D721Med (cell line): ENCODE measurements at regions not wholly inside any gene's neighbourhood (a gene's known extent, or its start where the extent isn't known, plus 50 kb on each side); places are given as distances from the start of the nearest gene placed in this dataset.
A peak's percentile ranks its signal among the peaks of the same experiment; 100 is the strongest.
"Not testable (repeated sequence)": the region's sequence is repeated elsewhere in the genome, so short reads cannot be mapped to it uniquely, and the experiment has no call there.

Experiments used
- DNase-seq: peaks from one replicate; pipeline ENCODE4 v3.0.0; 2011; ENCODE audit warnings: low spot score; ENCODE audit not compliant: insufficient read length
- FAIRE-seq: peaks from 2 replicates; lab custom pipeline; 2011; peaks lifted over from hg19 to GRCh38; lab: Jason Lieb, UNC
- TF ChIP-seq, protein P1 (sequence below): IDR thresholded peaks from 2 replicates; pipeline ENCODE4 v1.5.1; 2012; ENCODE audit warnings: mild to moderate bottlenecking, control low read depth; ENCODE audit not compliant: insufficient read depth; ENCODE audit errors: missing control alignments

DNA sequence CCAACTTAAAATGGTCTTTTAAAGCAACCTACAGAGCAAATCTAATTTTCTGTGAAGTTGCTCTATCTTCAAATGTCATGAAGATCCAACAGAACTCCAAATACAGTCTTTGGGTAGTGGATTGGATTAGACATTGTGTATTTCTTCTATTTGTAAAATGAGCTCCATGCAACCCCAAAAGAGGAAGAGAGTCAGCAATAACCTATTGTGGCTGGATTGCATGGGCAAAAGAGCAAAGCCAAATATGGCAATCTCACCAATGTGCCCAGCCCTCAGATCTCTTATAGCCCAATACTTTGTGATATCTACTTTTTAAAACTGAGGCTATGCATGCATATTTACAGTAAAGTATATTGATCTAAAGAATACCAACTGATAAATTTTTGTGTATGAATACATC is 146.3 kb downstream of the TXNL1 start:
- no peak for DNase-seq
- TF ChIP-seq, protein P1, sequence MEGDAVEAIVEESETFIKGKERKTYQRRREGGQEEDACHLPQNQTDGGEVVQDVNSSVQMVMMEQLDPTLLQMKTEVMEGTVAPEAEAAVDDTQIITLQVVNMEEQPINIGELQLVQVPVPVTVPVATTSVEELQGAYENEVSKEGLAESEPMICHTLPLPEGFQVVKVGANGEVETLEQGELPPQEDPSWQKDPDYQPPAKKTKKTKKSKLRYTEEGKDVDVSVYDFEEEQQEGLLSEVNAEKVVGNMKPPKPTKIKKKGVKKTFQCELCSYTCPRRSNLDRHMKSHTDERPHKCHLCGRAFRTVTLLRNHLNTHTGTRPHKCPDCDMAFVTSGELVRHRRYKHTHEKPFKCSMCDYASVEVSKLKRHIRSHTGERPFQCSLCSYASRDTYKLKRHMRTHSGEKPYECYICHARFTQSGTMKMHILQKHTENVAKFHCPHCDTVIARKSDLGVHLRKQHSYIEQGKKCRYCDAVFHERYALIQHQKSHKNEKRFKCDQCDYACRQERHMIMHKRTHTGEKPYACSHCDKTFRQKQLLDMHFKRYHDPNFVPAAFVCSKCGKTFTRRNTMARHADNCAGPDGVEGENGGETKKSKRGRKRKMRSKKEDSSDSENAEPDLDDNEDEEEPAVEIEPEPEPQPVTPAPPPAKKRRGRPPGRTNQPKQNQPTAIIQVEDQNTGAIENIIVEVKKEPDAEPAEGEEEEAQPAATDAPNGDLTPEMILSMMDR: no peak
- peak; percentile 83 for FAIRE-seq

DNA sequence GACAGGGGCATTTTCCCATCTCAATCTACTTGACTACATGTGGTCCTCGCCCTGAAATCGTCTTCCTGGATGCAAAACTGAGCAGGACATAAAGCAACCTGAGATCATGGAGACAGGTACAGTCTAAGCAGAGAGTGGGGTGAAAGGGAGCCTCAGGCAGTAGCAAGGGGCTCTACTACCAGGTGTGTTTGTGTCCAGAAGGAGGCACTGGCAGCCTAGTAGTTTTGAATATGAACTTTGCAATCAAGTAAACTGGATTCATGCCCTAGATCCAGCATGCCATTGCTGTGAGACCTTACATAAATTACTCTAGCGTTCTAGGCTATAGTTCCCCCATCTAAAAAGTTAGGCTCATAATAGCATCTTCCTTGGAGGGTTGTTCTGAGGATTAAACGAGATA is 147.4 kb downstream of the TXNL1 start:
- peak; percentile 91 for FAIRE-seq
- TF ChIP-seq, protein P1: no peak
- no peak for DNase-seq

DNA sequence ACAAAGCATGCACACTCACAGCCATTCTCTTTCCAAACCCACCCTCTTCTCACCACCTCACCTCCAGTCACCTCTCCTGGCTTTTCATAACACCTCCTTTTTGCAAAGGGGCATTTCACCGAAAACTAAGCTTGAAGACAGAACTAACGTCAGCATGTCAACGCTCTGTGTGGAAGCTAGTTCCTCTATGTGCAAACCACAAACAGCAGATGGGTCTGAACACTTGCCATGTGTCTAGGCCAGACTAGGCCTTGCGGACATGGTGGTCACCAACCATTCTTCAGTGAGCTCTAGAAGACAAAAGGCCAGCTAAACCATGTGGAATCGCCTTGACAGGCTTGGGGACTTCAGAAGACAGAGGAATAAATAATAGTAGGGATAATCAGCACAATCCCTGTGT is 148.5 kb downstream of the TXNL1 start:
- no peak for DNase-seq
- no peak for FAIRE-seq
- TF ChIP-seq, protein P1: no peak

DNA sequence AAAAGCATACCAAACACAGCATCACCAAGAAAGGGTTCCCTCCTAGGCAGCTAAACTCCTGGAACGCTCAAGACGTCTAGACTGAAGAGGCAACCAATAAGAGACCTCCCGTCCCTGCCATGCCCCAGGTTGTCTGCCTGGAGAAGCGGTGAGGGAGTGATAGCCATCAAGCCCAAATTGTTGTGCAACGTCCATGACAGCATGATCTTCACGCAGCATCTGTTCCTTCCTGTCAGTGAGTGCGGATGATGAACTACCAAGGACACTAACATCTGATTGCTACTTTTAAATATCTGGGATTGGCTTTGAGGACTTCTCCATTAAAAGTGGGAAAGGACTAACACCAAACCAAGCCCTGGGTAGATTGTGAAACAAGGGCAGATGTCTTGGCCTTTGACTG is 149.7 kb downstream of the TXNL1 start:
- TF ChIP-seq, protein P1: no peak
- FAIRE-seq (peak; percentile 29), DNase-seq (no peak)

DNA sequence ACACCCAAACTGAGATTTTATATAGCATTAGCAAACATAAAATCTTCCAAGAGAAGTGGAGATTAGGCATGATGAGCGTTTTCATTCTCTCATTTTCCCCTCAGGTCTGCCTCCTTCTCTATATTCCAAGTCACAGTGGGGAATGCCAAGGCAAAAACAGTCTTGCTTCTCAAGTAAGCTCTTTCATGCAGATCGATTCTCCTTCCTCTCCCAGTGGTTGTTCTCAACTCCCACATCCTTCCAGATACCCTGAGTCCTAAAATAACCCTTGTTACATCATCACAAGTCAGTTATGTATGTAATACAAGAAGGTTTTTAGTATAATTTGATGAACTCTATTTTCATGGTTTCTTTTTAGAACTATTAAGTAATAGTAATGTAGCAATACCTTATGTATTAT is 150.6 kb downstream of the TXNL1 start:
- FAIRE-seq (no peak), DNase-seq (no peak)
- TF ChIP-seq, protein P1: no peak

DNA sequence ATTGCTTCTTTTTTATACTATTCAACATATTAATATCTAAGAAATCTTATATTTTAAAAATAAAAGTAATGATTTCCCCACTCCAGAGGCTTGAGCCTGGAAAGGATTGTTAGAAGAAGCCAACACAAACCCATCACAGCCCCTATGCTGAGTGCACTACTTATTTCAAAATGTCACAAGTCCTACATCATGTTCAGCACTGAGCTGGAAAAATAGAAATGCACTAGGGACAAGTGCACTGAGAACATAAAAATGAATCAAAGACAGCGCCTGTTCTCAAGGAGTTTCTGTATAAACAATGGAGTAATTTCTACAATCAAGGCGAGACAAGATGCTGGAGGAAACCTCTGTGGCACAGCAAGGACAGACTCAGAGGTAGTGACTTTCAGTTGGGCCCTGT is 155.0 kb downstream of the TXNL1 start:
- TF ChIP-seq, protein P1: no peak
- FAIRE-seq: no peak
- no peak for DNase-seq

DNA sequence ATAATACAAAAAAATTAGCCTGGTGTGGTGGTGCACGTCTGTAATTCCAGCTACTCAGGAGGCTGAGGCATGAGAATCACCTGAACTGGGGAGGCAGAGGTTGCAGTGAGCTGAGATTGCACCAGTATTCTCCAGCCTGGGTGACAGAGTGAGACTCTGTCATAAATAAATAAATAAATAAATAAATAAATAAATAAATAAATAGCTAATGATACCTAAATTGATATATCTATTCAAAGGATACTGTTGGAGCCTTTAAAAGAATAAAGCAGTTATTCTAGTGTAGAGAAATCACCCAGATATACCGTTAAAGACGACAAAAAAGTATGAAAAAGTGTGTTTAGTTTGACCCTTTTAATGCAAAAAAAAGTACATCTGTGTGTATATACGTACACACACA is 155.6 kb downstream of the TXNL1 start:
- peak; percentile 94 for FAIRE-seq

DNA sequence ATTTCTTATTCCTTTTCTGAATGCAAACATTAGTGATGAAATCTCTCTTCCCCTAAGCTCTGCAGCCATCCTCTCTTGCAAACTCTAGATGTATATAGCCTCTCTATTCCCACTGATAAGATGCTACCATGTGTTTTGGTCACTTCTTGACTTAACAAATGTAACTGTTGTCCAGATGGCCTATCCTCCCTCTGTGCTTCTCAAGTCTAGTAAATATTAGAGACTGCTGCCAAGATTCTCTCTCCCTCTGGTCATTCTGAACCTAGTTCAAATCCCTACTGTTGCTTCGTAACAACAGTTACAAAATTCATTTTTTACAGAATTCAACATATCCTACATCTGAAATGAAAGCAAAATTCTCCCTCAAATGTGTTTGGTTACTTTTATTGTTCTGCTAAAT is 156.6 kb downstream of the TXNL1 start:
- FAIRE-seq: no peak
- DNase-seq: no peak
- TF ChIP-seq, protein P1: no peak

More for the DNA sequence above, 155.6 kb downstream of the TXNL1 start:
- DNase-seq: not testable (repeated sequence)
